ENCODE measurements at regions not wholly inside any gene's neighbourhood (a gene's known extent, or its start where the extent isn't known, plus 50 kb on each side); places are given as distances from the start of the nearest gene placed in this dataset.

GRCh38 chr22:33111491-33111890 is 53.3 kb upstream of the SYN3 start:
- TF ChIP-seq CTCF (IDR thresholded peaks at IDR 0.05; ENCODE audit: control insufficient read depth, extremely low read depth, insufficient read depth) = no peak
- no peak for DNase-seq (ENCODE audit: low read depth)
- no peak overlapping the region for H3K4me3 ChIP-seq (ENCODE audit: low read depth, low read length)

- H3K4me3 ChIP-seq (ENCODE audit: low read depth, low read length) = no peak overlapping the region
- peak; percentile 4 for DNase-seq (ENCODE audit: low read depth)
- TF ChIP-seq CTCF (IDR thresholded peaks at IDR 0.05; ENCODE audit: control insufficient read depth, extremely low read depth, insufficient read depth) = no peak
Observed at GRCh38 chr22:33110562-33111163, 52.5 kb upstream of the SYN3 start.

GRCh38 chr22:33109514-33110430 is 51.6 kb upstream of the SYN3 start:
- no peak overlapping the region for H3K4me3 ChIP-seq (ENCODE audit: low read depth, low read length)
- TF ChIP-seq CTCF (IDR thresholded peaks at IDR 0.05; ENCODE audit: control insufficient read depth, extremely low read depth, insufficient read depth) = no peak
- no peak for DNase-seq (ENCODE audit: low read depth)

GRCh38 chr22:33108037-33108436 is 49.9 kb upstream of the SYN3 start:
- DNase-seq (ENCODE audit: low read depth) = no peak
- no peak overlapping the region for H3K4me3 ChIP-seq (ENCODE audit: low read depth, low read length)
- no peak for TF ChIP-seq CTCF (IDR thresholded peaks at IDR 0.05; ENCODE audit: control insufficient read depth, extremely low read depth, insufficient read depth)

Measured in LNCaP clone FGC (cell line).